Loucy (cell line): ENCODE measurements at regions not wholly inside any gene's neighbourhood (a gene's known extent, or its start where the extent isn't known, plus 50 kb on each side); places are given as distances from the start of the nearest gene placed in this dataset.

Experiments used
- CTCF ChIP-seq: fragments of 200-600 bp; sonication (generic); conservative IDR thresholded peaks from 2 replicates; pipeline ENCODE4 v1.5.1; 2014; ENCODE audit warnings: mild to moderate bottlenecking, antibody characterized with exemption, low read length
- EZH2phosphoT487 ChIP-seq: fragments of 200-600 bp; IDR thresholded peaks from 2 replicates; pipeline ENCODE4 v1.6.1; 2018; ENCODE audit warnings: antibody characterized with exemption, mild to moderate bottlenecking, moderate library complexity, borderline replicate concordance

DNA sequence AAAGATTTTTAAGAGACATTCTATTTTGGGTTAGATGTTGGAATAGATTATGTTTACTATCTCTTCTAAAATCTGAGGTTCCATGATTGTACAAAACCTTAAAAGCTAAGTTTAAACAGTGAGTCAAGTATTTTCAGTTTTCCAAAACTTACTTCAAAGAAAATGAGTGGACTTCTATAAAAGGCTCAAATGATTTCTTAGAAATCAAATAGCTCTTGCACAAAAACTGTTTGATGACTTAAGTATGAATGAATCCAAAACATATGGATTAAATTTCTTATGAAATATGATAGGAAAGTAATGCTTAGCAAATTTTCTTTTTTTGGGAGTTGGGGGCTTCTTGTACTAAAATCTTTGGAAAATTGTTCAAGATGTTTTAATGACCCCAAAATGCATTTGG lies 837.3 kb upstream of the SLC35B3 start:
- no peak for TF ChIP-seq CTCF
- TF ChIP-seq EZH2phosphoT487, result no peak
